ENCODE measurements at regions not wholly inside any gene's neighbourhood (a gene's known extent, or its start where the extent isn't known, plus 50 kb on each side); places are given as distances from the start of the nearest gene placed in this dataset.
A peak's percentile ranks its signal among the peaks of the same experiment; 100 is the strongest.

DNA sequence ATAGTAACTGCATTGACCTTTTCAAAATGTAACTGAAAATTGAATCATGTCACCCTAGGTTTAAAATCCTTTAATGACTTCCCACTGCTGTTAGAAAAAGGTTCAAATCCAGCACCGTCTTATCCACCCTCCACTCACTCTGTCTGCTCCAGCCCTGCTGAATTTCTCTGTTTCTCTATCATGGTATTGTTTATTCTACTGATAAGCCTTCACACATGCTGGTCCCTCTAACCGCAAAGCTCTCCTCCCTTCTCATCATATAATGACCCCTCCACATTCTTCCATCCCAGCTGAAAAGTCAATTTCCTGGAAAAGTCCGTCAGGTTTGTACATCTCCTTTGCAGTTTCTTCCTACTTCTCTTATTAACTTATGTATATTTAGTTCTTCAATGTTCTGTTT, 389.2 kb upstream of the F9 start:
- H3K4me3 ChIP-seq (ENCODE audit: control insufficient read depth, low read depth, low read length) = no peak overlapping the region
- DNase-seq (ENCODE audit: low read depth) = no peak
- TF ChIP-seq, protein P1, sequence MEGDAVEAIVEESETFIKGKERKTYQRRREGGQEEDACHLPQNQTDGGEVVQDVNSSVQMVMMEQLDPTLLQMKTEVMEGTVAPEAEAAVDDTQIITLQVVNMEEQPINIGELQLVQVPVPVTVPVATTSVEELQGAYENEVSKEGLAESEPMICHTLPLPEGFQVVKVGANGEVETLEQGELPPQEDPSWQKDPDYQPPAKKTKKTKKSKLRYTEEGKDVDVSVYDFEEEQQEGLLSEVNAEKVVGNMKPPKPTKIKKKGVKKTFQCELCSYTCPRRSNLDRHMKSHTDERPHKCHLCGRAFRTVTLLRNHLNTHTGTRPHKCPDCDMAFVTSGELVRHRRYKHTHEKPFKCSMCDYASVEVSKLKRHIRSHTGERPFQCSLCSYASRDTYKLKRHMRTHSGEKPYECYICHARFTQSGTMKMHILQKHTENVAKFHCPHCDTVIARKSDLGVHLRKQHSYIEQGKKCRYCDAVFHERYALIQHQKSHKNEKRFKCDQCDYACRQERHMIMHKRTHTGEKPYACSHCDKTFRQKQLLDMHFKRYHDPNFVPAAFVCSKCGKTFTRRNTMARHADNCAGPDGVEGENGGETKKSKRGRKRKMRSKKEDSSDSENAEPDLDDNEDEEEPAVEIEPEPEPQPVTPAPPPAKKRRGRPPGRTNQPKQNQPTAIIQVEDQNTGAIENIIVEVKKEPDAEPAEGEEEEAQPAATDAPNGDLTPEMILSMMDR (conservative IDR thresholded peaks at IDR 0.05; ENCODE audit: control insufficient read depth, insufficient read depth, low read depth, low read length) = no peak

DNA sequence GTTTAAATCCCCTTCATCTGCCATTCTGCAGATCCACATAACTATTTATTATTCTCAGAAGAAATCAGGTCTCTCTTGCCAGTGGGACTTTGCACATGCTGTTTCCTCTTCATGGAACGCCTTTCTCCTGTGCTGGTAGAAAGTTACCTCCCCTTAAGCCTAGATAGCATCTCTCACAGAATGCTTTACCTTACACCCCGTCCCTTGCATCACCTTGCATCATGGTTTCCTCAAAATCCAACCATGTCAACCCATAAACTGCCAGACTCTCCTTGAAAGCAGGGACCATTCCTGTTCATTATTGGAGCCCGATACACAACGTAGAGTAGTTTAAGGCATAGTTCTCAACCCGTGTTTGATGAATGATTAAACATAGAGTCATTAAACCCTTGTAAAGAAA, 396.2 kb upstream of the F9 start:
- no peak for DNase-seq (ENCODE audit: low read depth)
- TF ChIP-seq, protein P1 (conservative IDR thresholded peaks at IDR 0.05; ENCODE audit: control insufficient read depth, insufficient read depth, low read depth, low read length) = no peak
- no peak overlapping the region for H3K4me3 ChIP-seq (ENCODE audit: control insufficient read depth, low read depth, low read length)

DNA sequence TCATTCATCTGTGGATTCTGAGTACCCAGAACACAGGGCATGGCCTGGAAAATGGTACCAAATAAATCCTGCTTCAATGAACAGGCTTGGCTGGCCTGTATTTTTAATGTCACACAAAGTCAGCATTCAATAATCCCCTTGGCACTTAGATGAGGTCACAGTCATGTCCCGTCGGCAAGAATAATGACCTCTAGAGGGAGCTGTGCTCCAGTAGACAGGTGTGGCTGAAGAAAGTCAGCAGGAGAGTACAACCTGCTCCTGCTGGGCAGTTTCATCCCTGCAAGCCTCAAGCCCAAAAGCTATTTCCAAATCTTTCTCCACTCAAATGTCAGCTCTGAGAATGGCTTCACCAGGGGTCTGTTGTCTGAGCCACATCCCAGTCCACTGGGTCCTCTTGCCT, 404.0 kb upstream of the F9 start:
- DNase-seq (ENCODE audit: low read depth) = peak; percentile 8
- no peak overlapping the region for H3K4me3 ChIP-seq (ENCODE audit: control insufficient read depth, low read depth, low read length)
- TF ChIP-seq, protein P1 (conservative IDR thresholded peaks at IDR 0.05; ENCODE audit: control insufficient read depth, insufficient read depth, low read depth, low read length) = peak; percentile 23

DNA sequence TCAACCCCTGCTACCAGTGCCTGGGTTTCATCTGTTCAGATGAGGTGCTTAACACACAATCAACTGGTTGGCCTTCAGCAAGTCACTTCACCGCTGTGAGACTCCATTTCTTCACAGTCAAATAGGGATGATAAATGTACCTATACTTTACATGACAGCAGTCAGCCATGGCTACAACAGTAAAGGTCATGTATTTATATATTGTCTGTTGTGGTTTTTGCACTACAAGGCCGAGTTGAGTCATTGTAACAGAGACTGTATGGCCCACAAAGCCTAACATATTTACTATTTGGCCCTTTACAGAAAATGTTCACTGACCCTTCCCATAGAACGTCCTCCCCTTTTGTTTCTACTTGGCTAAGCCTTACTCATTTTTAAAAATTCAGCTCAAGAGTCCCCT, 404.6 kb upstream of the F9 start:
- TF ChIP-seq, protein P1 (conservative IDR thresholded peaks at IDR 0.05; ENCODE audit: control insufficient read depth, insufficient read depth, low read depth, low read length) = no peak

DNA sequence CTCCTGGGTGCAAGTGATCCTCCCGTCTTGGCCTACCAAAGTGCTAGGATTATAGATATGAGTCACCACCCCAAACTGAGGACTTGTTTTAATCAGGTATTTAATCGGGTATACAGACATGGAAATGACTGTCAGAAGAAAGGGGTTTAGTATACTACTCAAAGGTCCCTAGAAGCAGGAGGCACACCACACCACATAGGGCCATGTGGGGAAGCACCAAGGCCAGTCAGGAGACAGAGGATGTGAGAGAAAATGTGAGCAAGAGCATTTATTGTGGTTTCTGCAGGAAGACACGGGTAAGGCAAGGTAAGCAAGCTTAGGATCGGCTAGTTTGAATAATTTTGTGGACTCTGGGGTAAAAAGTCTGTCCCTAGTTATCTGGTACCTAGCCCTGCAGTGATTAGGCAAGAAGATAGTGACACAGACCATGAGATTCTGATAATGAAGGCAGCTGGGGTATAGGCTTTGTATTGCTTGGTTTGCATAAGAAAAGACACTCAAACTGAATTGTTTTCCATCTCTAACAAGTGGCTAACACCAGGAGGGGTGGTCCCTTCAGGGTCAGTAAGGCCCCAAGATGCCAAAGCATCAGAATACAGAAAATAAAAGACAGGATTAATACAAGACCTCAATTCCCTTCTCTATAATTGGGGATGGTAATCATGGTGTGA, 408.8 kb upstream of the F9 start:
- no peak for DNase-seq (ENCODE audit: low read depth)
- TF ChIP-seq, protein P1 (conservative IDR thresholded peaks at IDR 0.05; ENCODE audit: control insufficient read depth, insufficient read depth, low read depth, low read length) = no peak
- H3K4me3 ChIP-seq (ENCODE audit: control insufficient read depth, low read depth, low read length) = no peak overlapping the region

More for the DNA sequence above, 404.6 kb upstream of the F9 start:
- no peak for DNase-seq (ENCODE audit: low read depth)
- H3K4me3 ChIP-seq (ENCODE audit: control insufficient read depth, low read depth, low read length) = no peak overlapping the region

DNA sequence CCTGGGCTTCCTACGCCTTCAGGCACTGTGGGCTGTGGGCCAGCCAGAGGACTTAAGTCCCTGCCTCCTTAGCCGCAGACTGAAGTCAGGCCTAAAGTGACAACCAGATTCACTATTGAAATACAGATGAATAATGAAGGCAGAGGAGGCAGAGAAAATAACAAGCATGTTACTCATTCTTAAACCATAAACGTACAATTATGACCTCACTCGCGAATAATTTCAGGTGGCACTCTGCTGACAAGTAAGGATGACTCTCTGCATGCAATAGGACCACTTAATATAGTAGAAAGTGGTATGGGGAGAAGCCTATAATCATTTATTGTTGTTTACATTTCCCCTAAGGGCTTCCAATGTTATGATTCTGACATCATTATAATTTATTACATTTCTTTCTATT, 409.2 kb upstream of the FGF13 start:
- TF ChIP-seq, protein P1 (conservative IDR thresholded peaks at IDR 0.05; ENCODE audit: control insufficient read depth, insufficient read depth, low read depth, low read length) = no peak
- peak; percentile 6 for DNase-seq (ENCODE audit: low read depth)
- no peak overlapping the region for H3K4me3 ChIP-seq (ENCODE audit: control insufficient read depth, low read depth, low read length)

DNA sequence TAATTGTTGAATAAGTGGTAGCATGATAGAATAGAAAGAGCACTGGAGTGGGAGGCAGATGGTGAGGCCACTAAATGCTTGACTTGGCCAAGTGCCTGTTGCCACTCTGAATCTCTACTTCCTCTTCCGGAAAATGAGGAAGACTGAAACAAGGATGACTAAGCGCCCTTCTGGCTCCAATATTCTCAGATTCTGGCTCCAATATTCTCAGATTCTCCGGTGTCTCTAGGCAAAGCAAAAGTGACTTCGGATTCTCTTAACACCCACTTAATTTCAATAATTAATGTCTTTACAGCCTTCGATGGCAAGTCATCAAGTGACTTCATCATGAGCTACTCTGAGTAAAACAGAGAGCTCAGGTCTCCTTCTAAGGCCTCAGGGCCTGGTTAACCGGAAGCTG, 402.2 kb upstream of the FGF13 start:
- no peak overlapping the region for H3K4me3 ChIP-seq (ENCODE audit: control insufficient read depth, low read depth, low read length)
- peak; percentile 33 for DNase-seq (ENCODE audit: low read depth)
- TF ChIP-seq, protein P1 (conservative IDR thresholded peaks at IDR 0.05; ENCODE audit: control insufficient read depth, insufficient read depth, low read depth, low read length) = no peak

All from fibroblast of mammary gland (primary cell).